Activated CD4-positive, alpha-beta T cell treated with anti-CD3 and anti-CD28 coated beads for 1 hour (primary cell): ENCODE measurements at regions not wholly inside any gene's neighbourhood (a gene's known extent, or its start where the extent isn't known, plus 50 kb on each side); places are given as distances from the start of the nearest gene placed in this dataset.

ENCODE experiments used
- DNase-seq: peaks from one replicate; pipeline ENCODE4 v3.0.0-alpha.2; 2020

DNA sequence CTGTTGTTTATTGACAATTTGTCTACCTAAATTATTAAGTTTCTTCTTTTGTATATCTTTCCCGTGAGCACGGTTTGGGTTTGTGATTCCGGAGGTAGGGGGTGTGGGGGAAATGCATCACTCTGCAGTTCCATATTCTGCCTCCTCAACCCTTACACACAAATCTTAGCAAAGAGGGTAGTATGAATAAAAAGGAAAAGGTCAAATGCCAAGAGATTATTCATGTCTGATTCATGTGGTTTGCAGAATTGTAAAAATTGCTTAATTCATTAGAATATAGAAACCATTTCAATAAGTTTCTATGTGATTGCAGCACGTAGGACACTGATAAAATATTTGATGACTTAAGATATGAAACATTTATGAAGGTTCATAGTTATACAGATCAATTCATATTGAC, 601.9 kb downstream of the SEMA5A start:
- no peak for DNase-seq

DNA sequence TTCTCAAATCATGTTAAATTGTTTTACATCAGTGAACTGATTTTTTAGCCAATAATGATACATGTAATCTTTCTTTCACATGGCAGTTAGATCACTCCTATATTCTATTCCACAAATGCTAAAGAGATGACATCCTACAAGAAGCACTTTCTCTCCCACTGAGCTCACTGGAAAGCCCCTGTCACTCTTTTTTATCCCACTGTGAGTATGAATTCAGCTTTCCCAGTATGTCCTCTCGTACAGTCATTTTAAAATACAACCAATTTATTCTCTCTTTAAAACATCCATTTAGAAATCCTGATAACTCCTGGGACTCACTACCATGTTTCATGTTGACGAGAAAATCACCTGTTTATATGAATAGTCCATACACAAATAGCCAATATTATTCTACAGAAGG, 599.9 kb downstream of the SEMA5A start:
- no peak for DNase-seq

DNA sequence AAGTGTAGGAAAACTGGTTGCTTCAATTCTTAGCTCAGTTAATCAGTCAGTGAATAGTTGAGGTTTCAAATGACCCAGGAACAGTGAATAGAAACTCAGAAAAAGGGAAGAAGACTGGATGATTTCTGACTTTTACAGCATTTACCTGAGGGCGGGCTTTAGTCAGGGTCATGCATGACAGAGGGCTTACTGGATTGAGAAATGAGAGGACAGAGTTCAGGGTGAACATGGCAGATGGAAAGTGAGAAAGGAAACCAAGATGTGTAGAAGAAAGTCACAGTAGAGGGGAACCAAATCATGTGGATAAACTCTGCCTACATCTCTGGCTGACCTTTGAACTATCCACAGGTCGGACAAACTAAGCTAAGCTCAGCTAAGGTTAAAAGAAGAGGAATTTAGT, 596.0 kb downstream of the SEMA5A start:
- no peak for DNase-seq

DNA sequence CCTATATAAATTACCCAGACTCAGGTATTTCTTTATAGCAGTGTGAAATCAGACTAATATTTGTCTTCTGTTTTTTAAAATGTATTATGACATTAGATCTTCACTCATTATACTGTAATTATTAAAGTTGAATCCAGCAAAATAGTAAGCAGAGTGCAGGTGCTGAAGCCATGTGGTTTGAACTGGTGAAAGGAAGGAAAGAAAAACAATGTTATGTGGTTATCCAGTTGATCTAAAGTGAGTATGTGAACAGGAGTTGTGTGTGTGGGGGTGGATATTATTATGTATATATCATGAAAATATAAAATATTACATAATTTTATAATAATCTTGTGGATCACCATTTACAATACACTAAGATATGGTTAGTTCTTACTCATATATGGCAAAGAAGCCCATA, 593.7 kb downstream of the SEMA5A start:
- DNase-seq: no peak

DNA sequence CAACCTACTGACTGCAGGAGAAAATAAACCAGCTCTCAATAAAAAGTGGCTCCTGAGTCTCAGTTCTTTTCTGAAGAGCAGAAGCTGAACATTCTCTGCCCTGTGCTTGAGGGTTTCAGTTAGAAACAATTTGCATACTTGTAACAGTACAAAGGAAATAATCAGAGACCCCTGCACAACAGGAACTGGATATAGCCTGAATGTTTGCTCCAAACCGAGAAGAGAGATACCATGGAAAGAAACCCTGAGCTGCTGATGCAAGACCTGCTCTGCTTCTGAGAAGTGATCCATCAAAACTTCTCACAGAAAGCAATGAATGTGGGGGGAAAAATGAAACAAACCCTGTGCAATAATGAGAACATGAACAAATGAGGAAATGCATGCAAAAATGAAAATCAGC, 592.9 kb downstream of the SEMA5A start:
- no peak for DNase-seq

DNA sequence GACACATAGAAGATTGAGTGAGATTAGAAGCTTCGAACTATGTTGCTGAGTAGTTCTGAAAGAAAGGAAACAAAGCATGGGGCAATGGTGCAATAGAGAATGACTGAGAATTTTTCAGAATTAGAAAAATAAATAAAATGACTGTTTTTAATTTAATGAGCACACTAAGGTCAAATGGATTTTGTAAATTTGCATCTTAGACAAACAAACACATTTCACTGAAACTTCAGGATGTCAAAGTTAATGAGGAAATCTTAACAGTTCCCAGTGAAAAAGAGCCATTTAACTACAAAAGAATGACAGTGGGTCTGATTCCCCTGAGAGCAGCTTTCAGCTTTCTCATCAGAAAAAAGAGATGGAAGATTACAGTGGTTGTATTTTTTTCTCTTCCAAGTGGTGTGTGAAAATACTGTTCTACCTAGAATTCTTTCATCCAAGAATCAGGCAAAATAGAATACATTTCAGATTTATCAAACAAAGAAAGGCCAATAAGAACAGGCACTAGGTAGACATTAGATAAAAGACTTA, 591.9 kb downstream of the SEMA5A start:
- no peak for DNase-seq

DNA sequence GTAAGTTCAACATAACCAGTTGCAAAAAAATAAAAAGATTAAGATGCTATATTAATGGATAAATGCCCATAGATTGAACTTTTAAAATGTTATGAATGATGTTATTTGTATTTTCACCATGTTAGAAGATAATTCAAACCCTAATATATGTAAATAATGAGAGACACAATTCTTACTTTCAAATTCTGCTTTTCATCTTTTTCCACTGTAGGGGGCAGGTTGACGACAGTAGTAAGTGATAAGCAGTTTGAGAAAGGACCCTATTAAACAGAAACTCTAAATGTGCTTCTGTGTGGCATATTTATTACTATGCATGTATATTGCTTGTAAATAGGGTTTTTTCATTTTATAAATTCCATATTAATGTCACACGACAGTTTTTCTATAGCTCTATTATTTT, 591.1 kb downstream of the SEMA5A start:
- no peak for DNase-seq

DNA sequence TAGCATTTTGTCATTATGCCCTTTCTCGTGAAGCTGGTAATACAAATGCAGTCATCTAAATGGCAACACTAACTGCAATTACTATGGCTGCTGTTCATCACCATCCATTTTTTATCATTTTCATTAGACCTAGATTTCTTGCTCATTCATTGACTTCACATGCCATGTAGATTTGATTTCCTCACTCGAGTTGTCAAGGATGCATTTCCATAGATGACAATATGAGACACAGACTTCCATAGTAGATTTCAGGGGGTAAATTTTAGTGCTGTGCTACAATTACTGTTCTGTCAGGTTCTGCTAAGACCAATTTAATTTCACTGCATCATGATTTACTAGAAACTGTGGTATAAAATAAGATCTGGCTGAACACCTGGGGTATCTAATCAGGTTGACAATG, 589.2 kb downstream of the SEMA5A start:
- DNase-seq: no peak

DNA sequence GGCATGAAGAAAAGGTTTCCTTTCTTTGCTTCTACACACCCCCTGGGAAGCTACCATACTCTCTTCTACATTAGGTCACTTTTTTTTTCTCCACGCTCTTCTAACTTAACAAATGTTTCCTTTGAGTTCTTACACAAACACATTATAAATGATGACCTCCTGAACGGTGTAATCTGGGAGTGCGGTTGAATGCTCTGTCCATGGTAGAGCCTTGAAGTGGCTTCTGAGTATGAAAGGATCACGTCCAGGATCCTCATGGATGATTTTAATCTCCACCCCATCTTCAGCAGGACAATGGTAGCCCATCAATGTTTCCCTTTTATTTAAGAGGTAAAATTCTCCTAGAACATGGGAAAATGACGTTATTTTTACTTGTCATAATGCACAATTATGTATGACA, 587.3 kb downstream of the SEMA5A start:
- no peak for DNase-seq

DNA sequence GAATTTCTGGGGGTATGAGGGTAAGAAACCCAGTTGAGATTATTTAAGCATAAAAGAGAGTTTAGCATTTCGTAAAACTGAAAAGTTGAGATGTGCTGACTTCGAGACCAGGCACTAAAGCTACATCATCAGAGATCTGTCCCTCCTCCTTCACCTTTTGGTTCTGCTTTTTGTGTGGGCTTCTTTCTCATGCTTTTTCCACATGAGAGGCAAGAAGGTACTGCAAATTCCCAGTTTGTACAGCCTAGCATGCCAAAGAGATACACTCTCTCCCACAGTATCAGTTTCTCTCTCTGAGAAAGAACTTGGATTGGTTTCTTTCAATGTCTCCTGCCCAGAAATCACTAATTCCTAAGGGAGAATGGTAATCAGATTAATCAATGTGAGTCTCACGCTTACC, 584.7 kb downstream of the SEMA5A start:
- no peak for DNase-seq

DNA sequence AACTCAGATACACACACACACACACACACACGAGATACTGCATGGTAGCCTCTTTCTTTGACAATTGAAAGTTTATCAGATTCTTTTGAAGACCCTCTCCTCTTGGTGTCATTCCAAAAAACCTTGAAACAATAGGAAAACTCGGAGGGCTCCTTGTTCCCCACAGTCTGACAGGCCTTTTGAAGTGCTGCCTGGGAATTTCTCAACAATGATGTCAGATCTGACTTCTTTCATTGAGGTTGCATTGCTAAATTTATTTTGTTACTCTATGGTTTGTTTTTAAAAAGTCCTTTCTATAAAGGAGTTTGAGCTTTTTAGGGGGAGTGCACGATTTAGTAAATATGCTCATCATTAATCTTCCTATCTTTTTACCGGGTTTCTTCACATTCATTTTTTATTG, 583.9 kb downstream of the SEMA5A start:
- DNase-seq: no peak

DNA sequence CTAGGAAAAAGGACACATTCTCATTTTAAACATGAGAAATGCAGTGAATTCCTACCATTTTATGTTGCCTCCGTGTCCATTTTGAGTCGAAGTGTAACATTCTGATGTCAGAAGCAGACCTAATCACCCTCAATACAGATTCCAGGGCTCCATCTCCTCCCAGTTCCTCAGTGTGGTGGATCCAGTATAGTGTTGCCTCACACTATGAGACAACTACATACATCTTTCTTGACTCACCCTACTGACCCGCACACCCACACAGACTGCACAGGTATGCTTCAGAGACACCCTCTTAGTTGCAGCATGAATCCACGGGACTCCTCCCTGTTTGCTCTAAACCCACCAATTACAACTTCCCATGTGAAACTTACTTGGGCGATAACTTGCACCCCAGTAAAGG, 564.9 kb downstream of the SEMA5A start:
- no peak for DNase-seq

DNA sequence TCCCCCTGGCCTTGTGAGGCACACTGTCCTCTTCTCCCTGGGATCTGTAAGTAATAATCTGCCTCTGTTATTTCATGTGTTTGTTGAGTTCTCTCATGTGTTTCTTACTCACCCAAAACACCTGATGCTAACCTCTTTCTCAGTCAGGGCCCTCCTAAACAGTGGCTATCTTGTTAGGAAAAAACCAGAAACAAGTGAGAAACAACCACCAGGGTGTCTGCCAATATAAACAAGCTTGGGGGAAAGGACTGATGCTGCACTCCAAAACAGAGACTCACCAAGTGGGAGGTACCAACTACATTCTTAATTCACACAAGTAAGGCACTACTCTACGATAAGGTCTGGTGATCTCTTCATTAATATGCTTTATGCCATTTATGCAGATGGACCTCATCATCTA, 564.4 kb downstream of the SEMA5A start:
- no peak for DNase-seq

DNA sequence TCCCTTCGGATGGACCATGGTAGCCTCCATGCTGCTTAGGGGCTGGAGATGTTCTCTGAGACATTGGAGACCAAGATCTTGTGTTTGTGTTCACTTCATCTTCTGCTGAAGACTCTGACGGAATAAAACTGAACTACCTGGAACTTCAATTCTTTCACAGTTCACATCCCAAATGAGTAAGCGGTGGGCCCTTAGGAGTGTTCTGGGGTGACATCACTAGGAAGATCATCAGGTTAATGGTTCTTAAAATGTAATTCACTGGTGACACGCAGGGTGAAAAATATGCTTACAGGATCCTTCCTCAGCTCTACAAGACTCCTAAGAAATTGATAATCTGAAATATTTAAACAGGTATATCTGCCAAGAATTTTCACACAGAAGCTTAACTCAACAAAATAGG, 561.5 kb downstream of the SEMA5A start:
- no peak for DNase-seq
